GM12878 (cell line): ENCODE measurements at regions not wholly inside any gene's neighbourhood (a gene's known extent, or its start where the extent isn't known, plus 50 kb on each side); places are given as distances from the start of the nearest gene placed in this dataset.

Source experiments
- BCL3 ChIP-seq: IDR thresholded peaks from 2 replicates; pipeline ENCODE4 v1.6.1; 2011; ENCODE audit warnings: borderline replicate concordance, low read depth, mild to moderate bottlenecking, moderate library complexity, low read length; ENCODE audit not compliant: insufficient read depth, poor library complexity, severe bottlenecking
- CBX3 ChIP-seq: fragments of 200-600 bp; sonication (generic); IDR thresholded peaks from 2 replicates; pipeline ENCODE4 v1.6.1; 2016; ENCODE audit warnings: low read depth, borderline replicate concordance
- CTCF ChIP-seq, 3 experiments: IDR thresholded peaks in 2 of 3; conservative IDR thresholded peaks in 1 of 3; 2 replicates each; pipeline ENCODE4 v1.5.1; 2011; ENCODE audit warnings: low read depth in 3 of 3, low read length in 3 of 3, mild to moderate bottlenecking in 3 of 3, control low read depth in 2 of 3, moderate library complexity in 2 of 3, inconsistent platforms in 1 of 3, mixed read lengths in 1 of 3; ENCODE audit not compliant: control insufficient read depth in 2 of 3, insufficient read depth in 1 of 3; ENCODE audit errors: extremely low read depth in 1 of 3

GRCh38 chr20:56194042-56194441 lies 54.5 kb upstream of the MC3R start:
- TF ChIP-seq BCL3 (no peak), CBX3 (no peak), CTCF (IDR thresholded peaks at IDR 0.05 in 2 of 3, conservative IDR thresholded peaks at IDR 0.05 in 1 of 3; ENCODE audit: control insufficient read depth in 2 of 3, extremely low read depth in 1 of 3, insufficient read depth in 1 of 3, low read depth in 3 of 3, low read length in 3 of 3) (no peak)
